Right lobe of liver (tissue), 6 donors: ENCODE measurements at regions not wholly inside any gene's neighbourhood (a gene's known extent, or its start where the extent isn't known, plus 50 kb on each side); places are given as distances from the start of the nearest gene placed in this dataset.

ENCODE experiments used
- ATAC-seq, 4 donors: fragments of 200-7000 bp; cut with Tn5 transposase; one replicate each; pipeline ENCODE4 v1.9.1; 2020; ENCODE audit warnings: mild to moderate bottlenecking in 4 of 4, moderate library complexity in 4 of 4
- DNase-seq, 3 donors: peaks; one replicate each; pipeline ENCODE4 v3.0.0-alpha.2; 2020
- H3K27ac ChIP-seq, 3 donors: fragments of 200-600 bp; one replicate each; pipeline ENCODE4 v1.8.0; 2022
- H3K27me3 ChIP-seq, 2 donors: fragments of 200-600 bp; one replicate each; pipeline ENCODE4 v1.8.0; 2022
- H3K36me3 ChIP-seq, 4 donors: fragments of 200-600 bp; sonication (generic) in 1 of 4; one replicate each; pipeline versions ENCODE4 v1.5.1 to v1.8.0; 2017 to 2022; ENCODE audit warnings: control low read depth in 1 of 4
- H3K4me1 ChIP-seq, 4 donors: fragments of 200-600 bp; sonication (generic) in 1 of 4; one replicate each; pipeline versions ENCODE4 v1.5.1 to v1.8.0; 2017 to 2022; ENCODE audit warnings: control low read depth in 1 of 4
- H3K4me3 ChIP-seq, 3 donors: fragments of 200-600 bp; one replicate each; pipeline ENCODE4 v1.8.0; 2022
- H3K9me3 ChIP-seq, 4 donors: fragments of 200-600 bp; sonication (generic) in 1 of 4; one replicate each; pipeline versions ENCODE4 v1.5.1 to v1.8.0; 2017 to 2022; ENCODE audit warnings: control low read depth in 1 of 4
- POLR2A ChIP-seq: fragments of 450-650 bp; IDR thresholded peaks from one replicate; pipeline ENCODE4 v1.6.1; 2017; ENCODE audit warnings: antibody characterized with exemption, mild to moderate bottlenecking
- WGBS: methylation state at CpG from one replicate; pipeline ENCODE4 v1.1.6; 2018; ENCODE audit warnings: low coverage, low lambda C conversion rate; ENCODE audit not compliant: insufficient coverage; ENCODE audit errors: missing lambda C conversion rate; 5-methylcytosine and 5-hydroxymethylcytosine counted together
- intact Hi-C, 2 donors: fragments of 100-400 bp; cut with DNase I; formaldehyde crosslinking; loops; one replicate each; pipeline versions ENCODE4 v1.11.2 to v1.14.1; 2022
- TF ChIP-seq, protein P1 (sequence below), 4 donors: fragments of 200-600 bp in 3 of 4; fragments of 450-650 bp in 1 of 4; IDR thresholded peaks; one replicate each; pipeline versions ENCODE4 v1.5.1 to v1.8.0; 2016 to 2022; ENCODE audit warnings: antibody characterized with exemption in 4 of 4, mild to moderate bottlenecking in 2 of 4
- donor health status: DM: no; HTN: yes; CAD: no.
- donor health status: DM: no; HTN: no; CAD: no.
- donor health status: DM: no; HTN: no; CAD: no.
- donor health status: DM: no; HTN: yes; CAD: no.
- donor health status: DM: no; HTN: yes; CAD: no.

DNA sequence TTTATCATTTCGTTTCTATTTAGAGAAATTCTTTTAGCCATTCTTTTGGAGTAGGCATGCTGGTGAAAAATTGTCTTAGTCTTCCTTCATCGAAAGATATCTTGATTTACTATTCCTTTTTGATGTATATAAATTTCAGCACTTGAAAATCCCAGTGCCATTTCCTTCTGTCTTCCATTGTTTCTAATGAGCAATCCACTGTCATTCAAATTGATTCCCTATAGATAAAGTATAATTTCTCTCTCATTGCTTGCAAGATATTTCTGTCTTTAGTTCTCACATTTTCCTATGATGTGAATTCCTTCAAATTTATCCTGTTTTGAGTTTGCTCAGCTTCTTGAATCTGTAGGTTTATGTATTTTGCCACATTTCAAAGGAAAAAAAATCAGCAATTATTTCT, 251.1 kb upstream of the CHD6 start:
- Histone ChIP-seq H3K36me3 (no peaks in the 10 kb centered on the region), H3K27ac (no peak overlapping the region), H3K9me3 (no peaks in the 10 kb centered on the region), H3K4me1 (no peaks in the 10 kb centered on the region), H3K4me3 (no peak overlapping the region), H3K27me3 (no peaks in the 10 kb centered on the region)
- TF ChIP-seq, protein P1, sequence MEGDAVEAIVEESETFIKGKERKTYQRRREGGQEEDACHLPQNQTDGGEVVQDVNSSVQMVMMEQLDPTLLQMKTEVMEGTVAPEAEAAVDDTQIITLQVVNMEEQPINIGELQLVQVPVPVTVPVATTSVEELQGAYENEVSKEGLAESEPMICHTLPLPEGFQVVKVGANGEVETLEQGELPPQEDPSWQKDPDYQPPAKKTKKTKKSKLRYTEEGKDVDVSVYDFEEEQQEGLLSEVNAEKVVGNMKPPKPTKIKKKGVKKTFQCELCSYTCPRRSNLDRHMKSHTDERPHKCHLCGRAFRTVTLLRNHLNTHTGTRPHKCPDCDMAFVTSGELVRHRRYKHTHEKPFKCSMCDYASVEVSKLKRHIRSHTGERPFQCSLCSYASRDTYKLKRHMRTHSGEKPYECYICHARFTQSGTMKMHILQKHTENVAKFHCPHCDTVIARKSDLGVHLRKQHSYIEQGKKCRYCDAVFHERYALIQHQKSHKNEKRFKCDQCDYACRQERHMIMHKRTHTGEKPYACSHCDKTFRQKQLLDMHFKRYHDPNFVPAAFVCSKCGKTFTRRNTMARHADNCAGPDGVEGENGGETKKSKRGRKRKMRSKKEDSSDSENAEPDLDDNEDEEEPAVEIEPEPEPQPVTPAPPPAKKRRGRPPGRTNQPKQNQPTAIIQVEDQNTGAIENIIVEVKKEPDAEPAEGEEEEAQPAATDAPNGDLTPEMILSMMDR (IDR thresholded peaks at IDR 0.05), result no peak
- no peak for TF ChIP-seq POLR2A
- ATAC-seq (no peak), DNase-seq (no peak)
- 45% methylated on average over 2 of the region's 2 CpGs for WGBS
- intact Hi-C loops, result no loop called here

GRCh38 chr20:41865938-41866337, 247.8 kb upstream of the CHD6 start:
- no peaks in the 10 kb centered on the region for H3K27me3 ChIP-seq
- H3K4me1 ChIP-seq, result no peaks in the 10 kb centered on the region
- TF ChIP-seq, protein P1 (IDR thresholded peaks at IDR 0.05), result no peak
- TF ChIP-seq POLR2A, result no peak
- H3K9me3 ChIP-seq, result no peaks in the 10 kb centered on the region
- ATAC-seq (no peak), DNase-seq (no peak)
- intact Hi-C loops, result no loop called here
- H3K4me3 ChIP-seq, result no peak overlapping the region
- 55% methylated on average over 3 of the region's 3 CpGs for WGBS
- H3K27ac ChIP-seq, result no peak overlapping the region
- H3K36me3 ChIP-seq, result no peaks in the 10 kb centered on the region

- intact Hi-C loops, result no loop called here
- no peak overlapping the region for H3K27ac ChIP-seq
- ATAC-seq, result no peak
- H3K4me1 ChIP-seq, result no peaks in the 10 kb centered on the region
- DNase-seq, result no peak
- H3K9me3 ChIP-seq, result no peaks in the 10 kb centered on the region
- TF ChIP-seq, protein P1 (IDR thresholded peaks at IDR 0.05), result no peak
- no peak for TF ChIP-seq POLR2A
- no peaks in the 10 kb centered on the region for H3K36me3 ChIP-seq
- H3K27me3 ChIP-seq, result no peaks in the 10 kb centered on the region
- WGBS, result 80% methylated on average over 1 of the region's 4 CpGs
- H3K4me3 ChIP-seq, result no peak overlapping the region
These were observed 244.3 kb upstream of the CHD6 start for GRCh38 chr20:41862476-41862875.

GRCh38 chr20:41861772-41862422, 243.7 kb upstream of the CHD6 start:
- intact Hi-C loops, result no loop called here
- Histone ChIP-seq H3K36me3 (no peaks in the 10 kb centered on the region), H3K9me3 (no peaks in the 10 kb centered on the region), H3K4me1 (no peaks in the 10 kb centered on the region), H3K27ac (no peak overlapping the region), H3K4me3 (no peak overlapping the region), H3K27me3 (no peaks in the 10 kb centered on the region)
- ATAC-seq (no peak), DNase-seq (no peak)
- 9% methylated on average over 3 of the region's 6 CpGs for WGBS
- TF ChIP-seq, protein P1 (IDR thresholded peaks at IDR 0.05), result no peak
